Sigmoid colon (tissue), 4 donors: ENCODE measurements at regions not wholly inside any gene's neighbourhood (a gene's known extent, or its start where the extent isn't known, plus 50 kb on each side); places are given as distances from the start of the nearest gene placed in this dataset.

Experiments
- EP300 ChIP-seq, 4 donors: sonication (generic); formaldehyde crosslinking; IDR thresholded peaks; one replicate each; pipeline ENCODE4 v1.6.1; 2017; ENCODE audit warnings: antibody characterized with exemption in 4 of 4
- POLR2AphosphoS5 ChIP-seq, 4 donors: sonication (generic); formaldehyde crosslinking; IDR thresholded peaks; one replicate each; pipeline ENCODE4 v1.6.1; 2017; ENCODE audit warnings: antibody characterized with exemption in 4 of 4
- TF ChIP-seq, protein P1 (sequence below), 4 experiments: fragments of 450-650 bp in 3 of 4; fragments of 200-600 bp in 1 of 4; IDR thresholded peaks; one replicate each; pipeline ENCODE4 v1.5.1; 2016 to 2019; ENCODE audit warnings: antibody characterized with exemption in 4 of 4, mild to moderate bottlenecking in 3 of 4, moderate library complexity in 2 of 4

DNA sequence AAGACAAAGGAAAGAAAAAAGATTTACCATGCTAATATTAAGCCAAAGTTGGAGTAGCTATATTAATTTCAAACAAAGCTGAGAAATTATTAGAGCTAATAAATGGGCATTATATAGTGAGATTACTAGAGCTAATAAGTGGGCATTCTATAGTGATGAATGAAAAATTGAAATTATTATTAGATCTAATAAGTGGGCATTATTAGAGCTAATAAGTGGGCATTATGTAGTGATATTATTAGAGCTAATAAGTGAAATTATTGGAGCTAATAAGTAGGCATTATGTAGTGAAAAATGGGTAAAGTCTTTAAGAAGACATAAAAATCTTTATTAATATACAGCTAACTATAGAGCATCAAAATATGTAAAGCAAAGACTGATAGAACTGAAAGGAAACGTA is 745.7 kb downstream of the TRIB2 start:
- TF ChIP-seq EP300 (IDR thresholded peaks at IDR 0.05) (no peak), POLR2AphosphoS5 (IDR thresholded peaks at IDR 0.05) (no peak)
- TF ChIP-seq, protein P1, sequence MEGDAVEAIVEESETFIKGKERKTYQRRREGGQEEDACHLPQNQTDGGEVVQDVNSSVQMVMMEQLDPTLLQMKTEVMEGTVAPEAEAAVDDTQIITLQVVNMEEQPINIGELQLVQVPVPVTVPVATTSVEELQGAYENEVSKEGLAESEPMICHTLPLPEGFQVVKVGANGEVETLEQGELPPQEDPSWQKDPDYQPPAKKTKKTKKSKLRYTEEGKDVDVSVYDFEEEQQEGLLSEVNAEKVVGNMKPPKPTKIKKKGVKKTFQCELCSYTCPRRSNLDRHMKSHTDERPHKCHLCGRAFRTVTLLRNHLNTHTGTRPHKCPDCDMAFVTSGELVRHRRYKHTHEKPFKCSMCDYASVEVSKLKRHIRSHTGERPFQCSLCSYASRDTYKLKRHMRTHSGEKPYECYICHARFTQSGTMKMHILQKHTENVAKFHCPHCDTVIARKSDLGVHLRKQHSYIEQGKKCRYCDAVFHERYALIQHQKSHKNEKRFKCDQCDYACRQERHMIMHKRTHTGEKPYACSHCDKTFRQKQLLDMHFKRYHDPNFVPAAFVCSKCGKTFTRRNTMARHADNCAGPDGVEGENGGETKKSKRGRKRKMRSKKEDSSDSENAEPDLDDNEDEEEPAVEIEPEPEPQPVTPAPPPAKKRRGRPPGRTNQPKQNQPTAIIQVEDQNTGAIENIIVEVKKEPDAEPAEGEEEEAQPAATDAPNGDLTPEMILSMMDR (IDR thresholded peaks at IDR 0.05) = no peak
